HepG2 (cell line): ENCODE measurements at regions not wholly inside any gene's neighbourhood (a gene's known extent, or its start where the extent isn't known, plus 50 kb on each side); places are given as distances from the start of the nearest gene placed in this dataset.

Source experiments
- ATAC-seq: fragments of 200-7000 bp; cut with Tn5 transposase; 3 replicates; pipeline ENCODE4 v1.9.1; 2020; ENCODE audit warnings: mild to moderate bottlenecking, moderate library complexity
- BruUV-seq: library from RNA; stranded (reverse); fragments of 400-500 nt; replicated peaks from 2 replicates; lab custom pipeline; 2021; lab: Mats Ljungman, UMichigan
- CTCF ChIA-PET: fragments of 300-600 bp; formaldehyde crosslinking; extraction: SDS; loops from one replicate; lab custom pipeline; 2021; ENCODE audit warnings: low total read pairs, inconsistent platforms, low intra/inter-chr PET ratio; lab: Yijun Ruan, JAX
- POLR2A ChIA-PET: fragments of 350-600 bp; sonication (Branson Sonifier 250); formaldehyde crosslinking; loops from one replicate; lab custom pipeline; 2020; ENCODE audit warnings: antibody characterized with exemption, inconsistent platforms; lab: Yijun Ruan, JAX
- DNase-seq: peaks from one replicate; pipeline ENCODE4 v3.0.0-alpha.2; 2015; ENCODE audit warnings: low spot score
- FAIRE-seq: peaks from 3 replicates; lab custom pipeline; 2011; peaks lifted over from hg19 to GRCh38; lab: Jason Lieb, UNC
- H2AFZ ChIP-seq: one replicate; pipeline ENCODE4 v1.6.1; 2011; ENCODE audit warnings: low read length, inconsistent platforms
- H3K27ac ChIP-seq: fragments of 300-600 bp; 3 replicates; pipeline ENCODE4 v1.8.0; 2011; ENCODE audit warnings: mixed run types, mild to moderate bottlenecking, mixed read lengths, low read length, inconsistent platforms; ENCODE audit not compliant: insufficient read depth; ENCODE audit errors: extremely low read length
- H3K27me3 ChIP-seq, 2 experiments: fragments of 200-600 bp in 1 of 2; 2 replicates in 1 of 2; 3 replicates in 1 of 2; pipeline versions ENCODE4 v1.6.0 to v1.8.0; 2011; ENCODE audit warnings: low read length in 2 of 2, mild to moderate bottlenecking in 2 of 2, moderate library complexity in 2 of 2, inconsistent platforms in 1 of 2; ENCODE audit not compliant: insufficient read depth in 2 of 2, control insufficient read depth in 1 of 2
- H3K36me3 ChIP-seq, 2 experiments: fragments of 200-600 bp in 1 of 2; replicated peaks in 1 of 2; 2 replicates in 1 of 2; 3 replicates in 1 of 2; pipeline versions ENCODE4 v1.5.1 to v1.8.0; 2011; ENCODE audit warnings: low read length in 2 of 2, inconsistent platforms in 1 of 2; ENCODE audit not compliant: insufficient read depth in 2 of 2, control insufficient read depth in 1 of 2
- H3K4me1 ChIP-seq: 2 replicates; pipeline ENCODE4 v1.5.1; 2012; ENCODE audit warnings: low read length, inconsistent platforms; ENCODE audit not compliant: insufficient read depth
- H3K4me2 ChIP-seq: 2 replicates; pipeline ENCODE4 v1.6.0; 2011; ENCODE audit warnings: low read depth, low read length, inconsistent platforms
- H3K4me3 ChIP-seq, 3 experiments: fragments of 200-600 bp in 1 of 3; sonication (generic), shearing (Covaris generic) in 1 of 3; replicated peaks in 1 of 3; 2 replicates each; pipeline ENCODE4 v1.5.1; 2011 to 2016; ENCODE audit warnings: low read length in 3 of 3, inconsistent platforms in 2 of 3, low read depth in 2 of 3, mild to moderate bottlenecking in 2 of 3, control low read depth in 1 of 3, mixed read lengths in 1 of 3; ENCODE audit not compliant: insufficient read depth in 1 of 3
- H3K79me2 ChIP-seq: one replicate; pipeline ENCODE4 v1.6.1; 2011; ENCODE audit warnings: low read length, inconsistent platforms; ENCODE audit not compliant: insufficient read depth
- H3K9ac ChIP-seq: 2 replicates; pipeline ENCODE4 v1.6.0; 2011; ENCODE audit warnings: mild to moderate bottlenecking, low read depth, low read length, inconsistent platforms; ENCODE audit not compliant: insufficient read depth
- H3K9me3 ChIP-seq: 2 replicates; pipeline ENCODE4 v1.5.1; 2012; ENCODE audit warnings: mild to moderate bottlenecking, low read length
- H4K20me1 ChIP-seq: 2 replicates; pipeline ENCODE4 v1.6.0; 2011; ENCODE audit warnings: inconsistent platforms, mild to moderate bottlenecking, low read length, moderate library complexity; ENCODE audit not compliant: insufficient read depth
- ETV6 ChIP-seq: sonication (generic); formaldehyde crosslinking; conservative IDR thresholded peaks from 2 replicates; pipeline ENCODE4 v1.4.0; 2020; ENCODE audit warnings: missing genetic modification reagents
- ZFP1 ChIP-seq: IDR thresholded peaks from 2 replicates; pipeline ENCODE4 v1.6.1; 2016
- ZFP36L2 ChIP-seq: sonication (generic); formaldehyde crosslinking; IDR thresholded peaks from 2 replicates; pipeline ENCODE4 v1.4.0; 2020; ENCODE audit warnings: missing genetic modification reagents
- ZIK1 ChIP-seq: sonication (generic); formaldehyde crosslinking; IDR thresholded peaks from 2 replicates; pipeline ENCODE4 v1.5.0; 2020; ENCODE audit warnings: mild to moderate bottlenecking, low read depth, missing genetic modification reagents, borderline replicate concordance
- ZNF746 ChIP-seq: sonication (generic); formaldehyde crosslinking; IDR thresholded peaks from 2 replicates; pipeline ENCODE4 v1.8.0; 2022; ENCODE audit warnings: mild to moderate bottlenecking, missing genetic modification reagents
- WGBS: methylation state at CpG from one replicate; pipeline ENCODE4 v1.1.6; 2017; ENCODE audit warnings: low lambda C conversion rate; 5-methylcytosine and 5-hydroxymethylcytosine counted together
- in situ Hi-C: cut with HindIII; loops from 2 replicates; pipeline ENCODE4 v1.10.0; 2017; ENCODE audit warnings: low pct_unique_long_range_greater_than_20kb; ENCODE audit not compliant: extremely low pct_ligation_motif_present
- intact Hi-C: fragments of 100-400 bp; cut with micrococcal nuclease; formaldehyde crosslinking; loops from one replicate; pipeline ENCODE4 v1.10.0; 2022; ENCODE audit not compliant: unreplicated experiment
- TF ChIP-seq, protein P1 (sequence below), 2 experiments: fragments of 450-650 bp in 1 of 2; sonication (generic) in 1 of 2; formaldehyde crosslinking in 1 of 2; IDR thresholded peaks; 2 replicates each; pipeline versions ENCODE4 v1.6.1 to v1.8.0; 2016 to 2022; ENCODE audit warnings: antibody characterized with exemption in 1 of 2, mild to moderate bottlenecking in 1 of 2, missing genetic modification reagents in 1 of 2
- TF ChIP-seq, protein P2 (sequence below): sonication (generic); formaldehyde crosslinking; IDR thresholded peaks from 2 replicates; pipeline ENCODE4 v1.5.1; 2020; ENCODE audit warnings: missing genetic modification reagents, mild to moderate bottlenecking, borderline replicate concordance
- TF ChIP-seq, protein P3 (sequence below): sonication (generic); formaldehyde crosslinking; IDR thresholded peaks from 2 replicates; pipeline ENCODE4 v1.9.0; 2021; ENCODE audit warnings: missing genetic modification reagents, mild to moderate bottlenecking, borderline replicate concordance

DNA sequence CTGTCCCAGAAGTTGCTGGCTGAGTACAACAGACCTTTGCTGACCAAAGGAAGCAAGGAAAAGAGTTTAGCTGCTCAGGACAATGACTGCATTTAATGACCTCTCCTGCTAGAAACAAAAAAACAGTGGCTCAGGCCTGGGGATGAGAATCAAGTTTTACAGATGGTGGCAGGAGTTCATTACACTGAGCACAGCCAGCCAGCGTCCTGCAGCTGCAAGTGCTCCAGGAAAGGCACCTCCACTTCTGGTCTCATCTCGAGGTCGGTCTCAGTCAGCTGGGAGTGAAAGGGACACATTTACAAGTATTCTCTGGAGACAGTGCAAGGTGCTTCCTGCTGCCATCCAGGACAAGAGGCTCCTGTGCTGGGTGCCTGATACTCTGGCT lies 362.7 kb downstream of the THBS2 start (continued):
- TF ChIP-seq, protein P1, sequence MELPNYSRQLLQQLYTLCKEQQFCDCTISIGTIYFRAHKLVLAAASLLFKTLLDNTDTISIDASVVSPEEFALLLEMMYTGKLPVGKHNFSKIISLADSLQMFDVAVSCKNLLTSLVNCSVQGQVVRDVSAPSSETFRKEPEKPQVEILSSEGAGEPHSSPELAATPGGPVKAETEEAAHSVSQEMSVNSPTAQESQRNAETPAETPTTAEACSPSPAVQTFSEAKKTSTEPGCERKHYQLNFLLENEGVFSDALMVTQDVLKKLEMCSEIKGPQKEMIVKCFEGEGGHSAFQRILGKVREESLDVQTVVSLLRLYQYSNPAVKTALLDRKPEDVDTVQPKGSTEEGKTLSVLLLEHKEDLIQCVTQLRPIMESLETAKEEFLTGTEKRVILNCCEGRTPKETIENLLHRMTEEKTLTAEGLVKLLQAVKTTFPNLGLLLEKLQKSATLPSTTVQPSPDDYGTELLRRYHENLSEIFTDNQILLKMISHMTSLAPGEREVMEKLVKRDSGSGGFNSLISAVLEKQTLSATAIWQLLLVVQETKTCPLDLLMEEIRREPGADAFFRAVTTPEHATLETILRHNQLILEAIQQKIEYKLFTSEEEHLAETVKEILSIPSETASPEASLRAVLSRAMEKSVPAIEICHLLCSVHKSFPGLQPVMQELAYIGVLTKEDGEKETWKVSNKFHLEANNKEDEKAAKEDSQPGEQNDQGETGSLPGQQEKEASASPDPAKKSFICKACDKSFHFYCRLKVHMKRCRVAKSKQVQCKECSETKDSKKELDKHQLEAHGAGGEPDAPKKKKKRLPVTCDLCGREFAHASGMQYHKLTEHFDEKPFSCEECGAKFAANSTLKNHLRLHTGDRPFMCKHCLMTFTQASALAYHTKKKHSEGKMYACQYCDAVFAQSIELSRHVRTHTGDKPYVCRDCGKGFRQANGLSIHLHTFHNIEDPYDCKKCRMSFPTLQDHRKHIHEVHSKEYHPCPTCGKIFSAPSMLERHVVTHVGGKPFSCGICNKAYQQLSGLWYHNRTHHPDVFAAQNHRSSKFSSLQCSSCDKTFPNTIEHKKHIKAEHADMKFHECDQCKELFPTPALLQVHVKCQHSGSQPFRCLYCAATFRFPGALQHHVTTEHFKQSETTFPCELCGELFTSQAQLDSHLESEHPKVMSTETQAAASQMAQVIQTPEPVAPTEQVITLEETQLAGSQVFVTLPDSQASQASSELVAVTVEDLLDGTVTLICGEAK (IDR thresholded peaks at IDR 0.05) = no peak
- TF ChIP-seq, protein P1 (CRISPR knock-in tag; IDR thresholded peaks at IDR 0.05) = no peak
- TF ChIP-seq ZFP1 (CRISPR knock-in tag) (no peak), ETV6 (no peak)

DNA sequence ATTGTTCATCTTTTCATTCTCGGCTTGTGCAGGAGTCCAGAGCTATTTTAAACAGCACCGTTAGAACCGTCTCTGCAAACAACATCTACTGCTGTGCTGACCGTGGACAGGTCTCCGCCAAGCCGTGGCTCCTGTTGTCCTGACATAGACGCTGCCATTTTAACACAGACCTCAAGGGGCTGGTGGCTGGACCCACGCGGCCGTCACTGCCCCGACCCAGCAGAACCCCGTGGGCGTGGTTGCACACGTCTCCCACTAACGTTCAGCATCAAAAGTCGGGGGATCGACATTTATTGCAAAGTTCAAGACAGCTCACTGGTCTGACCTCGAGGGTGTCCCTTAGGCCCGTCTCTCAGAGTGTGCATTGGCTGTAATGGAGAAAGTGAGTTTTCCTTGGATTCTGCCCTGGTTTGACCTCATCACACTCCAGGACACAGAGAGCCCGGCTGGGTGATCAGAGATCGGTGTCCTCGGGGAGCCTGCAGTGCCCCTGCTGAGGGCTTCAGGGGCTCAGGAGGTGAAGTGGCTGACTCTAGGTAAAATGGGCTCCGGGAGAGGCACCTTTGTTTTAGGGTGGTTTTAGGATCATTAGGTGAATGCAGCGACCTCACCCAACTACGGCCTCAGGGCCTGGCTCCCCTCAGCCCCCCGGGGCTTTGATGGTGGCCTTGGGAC lies 363.2 kb downstream of the THBS2 start:
- no peak overlapping the region for H3K4me2 ChIP-seq
- ATAC-seq = no peak
- CTCF ChIA-PET = no interaction called here
- FAIRE-seq = no peak
- BruUV-seq = no TSS peak
- no peak overlapping the region for H3K9ac ChIP-seq
- TF ChIP-seq, protein P2, sequence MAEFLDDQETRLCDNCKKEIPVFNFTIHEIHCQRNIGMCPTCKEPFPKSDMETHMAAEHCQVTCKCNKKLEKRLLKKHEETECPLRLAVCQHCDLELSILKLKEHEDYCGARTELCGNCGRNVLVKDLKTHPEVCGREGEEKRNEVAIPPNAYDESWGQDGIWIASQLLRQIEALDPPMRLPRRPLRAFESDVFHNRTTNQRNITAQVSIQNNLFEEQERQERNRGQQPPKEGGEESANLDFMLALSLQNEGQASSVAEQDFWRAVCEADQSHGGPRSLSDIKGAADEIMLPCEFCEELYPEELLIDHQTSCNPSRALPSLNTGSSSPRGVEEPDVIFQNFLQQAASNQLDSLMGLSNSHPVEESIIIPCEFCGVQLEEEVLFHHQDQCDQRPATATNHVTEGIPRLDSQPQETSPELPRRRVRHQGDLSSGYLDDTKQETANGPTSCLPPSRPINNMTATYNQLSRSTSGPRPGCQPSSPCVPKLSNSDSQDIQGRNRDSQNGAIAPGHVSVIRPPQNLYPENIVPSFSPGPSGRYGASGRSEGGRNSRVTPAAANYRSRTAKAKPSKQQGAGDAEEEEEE (CRISPR knock-in tag) = no peak
- TF ChIP-seq ZIK1 = no peak
- TF ChIP-seq, protein P3, sequence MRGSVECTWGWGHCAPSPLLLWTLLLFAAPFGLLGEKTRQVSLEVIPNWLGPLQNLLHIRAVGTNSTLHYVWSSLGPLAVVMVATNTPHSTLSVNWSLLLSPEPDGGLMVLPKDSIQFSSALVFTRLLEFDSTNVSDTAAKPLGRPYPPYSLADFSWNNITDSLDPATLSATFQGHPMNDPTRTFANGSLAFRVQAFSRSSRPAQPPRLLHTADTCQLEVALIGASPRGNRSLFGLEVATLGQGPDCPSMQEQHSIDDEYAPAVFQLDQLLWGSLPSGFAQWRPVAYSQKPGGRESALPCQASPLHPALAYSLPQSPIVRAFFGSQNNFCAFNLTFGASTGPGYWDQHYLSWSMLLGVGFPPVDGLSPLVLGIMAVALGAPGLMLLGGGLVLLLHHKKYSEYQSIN = no peak
- no peak for TF ChIP-seq ZNF746
- no peak for TF ChIP-seq ZFP36L2 (CRISPR knock-in tag)
- intact Hi-C loops (no loop called here), in situ Hi-C loops (no loop called here)
- POLR2A ChIA-PET = no interaction called here
- peaks cover 4 to 52% of the 10 kb centered on the region in 2 experiments for H3K27me3 ChIP-seq
- H4K20me1 ChIP-seq = no peaks in the 10 kb centered on the region
- H3K4me3 ChIP-seq = no peak overlapping the region
- H3K36me3 ChIP-seq = no peaks in the 10 kb centered on the region
- no peak overlapping the region for H3K27ac ChIP-seq
- H3K9me3 ChIP-seq = no peaks in the 10 kb centered on the region
- DNase-seq = no peak
- no peak overlapping the region for H2AFZ ChIP-seq
- peaks cover 9% of the 10 kb centered on the region for H3K4me1 ChIP-seq
- H3K79me2 ChIP-seq = no peaks in the 10 kb centered on the region
- WGBS = 31% methylated on average over 20 of the region's 26 CpGs
